ENCODE measurements at regions not wholly inside any gene's neighbourhood (a gene's known extent, or its start where the extent isn't known, plus 50 kb on each side); places are given as distances from the start of the nearest gene placed in this dataset.

DNA sequence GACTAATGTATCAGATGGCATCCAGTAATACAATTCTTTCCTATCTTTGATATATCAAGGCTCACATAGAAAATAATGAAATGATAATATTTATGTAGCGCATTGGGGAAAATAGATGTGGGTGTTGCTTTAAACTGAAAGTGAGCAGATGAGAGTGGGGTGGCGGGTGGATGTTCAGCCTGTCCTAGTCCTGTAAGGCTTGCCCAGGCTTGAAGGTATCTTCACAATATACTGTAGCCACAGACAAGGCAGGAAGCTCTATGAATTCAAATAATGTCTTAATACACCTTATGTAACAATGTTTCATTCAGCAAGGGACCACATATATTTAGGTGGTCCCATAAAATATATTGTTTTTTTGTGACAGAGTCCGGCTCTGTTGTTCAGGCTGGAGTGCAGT is 334.9 kb upstream of the NAALADL2 start:
- no peak overlapping the region for H3K27ac ChIP-seq
- no peak for TF ChIP-seq ZFX (IDR thresholded peaks at IDR 0.05)
- TF ChIP-seq, protein P1, sequence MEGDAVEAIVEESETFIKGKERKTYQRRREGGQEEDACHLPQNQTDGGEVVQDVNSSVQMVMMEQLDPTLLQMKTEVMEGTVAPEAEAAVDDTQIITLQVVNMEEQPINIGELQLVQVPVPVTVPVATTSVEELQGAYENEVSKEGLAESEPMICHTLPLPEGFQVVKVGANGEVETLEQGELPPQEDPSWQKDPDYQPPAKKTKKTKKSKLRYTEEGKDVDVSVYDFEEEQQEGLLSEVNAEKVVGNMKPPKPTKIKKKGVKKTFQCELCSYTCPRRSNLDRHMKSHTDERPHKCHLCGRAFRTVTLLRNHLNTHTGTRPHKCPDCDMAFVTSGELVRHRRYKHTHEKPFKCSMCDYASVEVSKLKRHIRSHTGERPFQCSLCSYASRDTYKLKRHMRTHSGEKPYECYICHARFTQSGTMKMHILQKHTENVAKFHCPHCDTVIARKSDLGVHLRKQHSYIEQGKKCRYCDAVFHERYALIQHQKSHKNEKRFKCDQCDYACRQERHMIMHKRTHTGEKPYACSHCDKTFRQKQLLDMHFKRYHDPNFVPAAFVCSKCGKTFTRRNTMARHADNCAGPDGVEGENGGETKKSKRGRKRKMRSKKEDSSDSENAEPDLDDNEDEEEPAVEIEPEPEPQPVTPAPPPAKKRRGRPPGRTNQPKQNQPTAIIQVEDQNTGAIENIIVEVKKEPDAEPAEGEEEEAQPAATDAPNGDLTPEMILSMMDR (conservative IDR thresholded peaks at IDR 0.05): no peak

GRCh38 chr3:174529298-174529697 is 329.8 kb upstream of the NAALADL2 start:
- peak overlapping the region; percentile 1; the same call in 1 of the 2 replicates for H3K27ac ChIP-seq
- no peak for TF ChIP-seq ZFX (IDR thresholded peaks at IDR 0.05)
- TF ChIP-seq, protein P1 (conservative IDR thresholded peaks at IDR 0.05): no peak

DNA sequence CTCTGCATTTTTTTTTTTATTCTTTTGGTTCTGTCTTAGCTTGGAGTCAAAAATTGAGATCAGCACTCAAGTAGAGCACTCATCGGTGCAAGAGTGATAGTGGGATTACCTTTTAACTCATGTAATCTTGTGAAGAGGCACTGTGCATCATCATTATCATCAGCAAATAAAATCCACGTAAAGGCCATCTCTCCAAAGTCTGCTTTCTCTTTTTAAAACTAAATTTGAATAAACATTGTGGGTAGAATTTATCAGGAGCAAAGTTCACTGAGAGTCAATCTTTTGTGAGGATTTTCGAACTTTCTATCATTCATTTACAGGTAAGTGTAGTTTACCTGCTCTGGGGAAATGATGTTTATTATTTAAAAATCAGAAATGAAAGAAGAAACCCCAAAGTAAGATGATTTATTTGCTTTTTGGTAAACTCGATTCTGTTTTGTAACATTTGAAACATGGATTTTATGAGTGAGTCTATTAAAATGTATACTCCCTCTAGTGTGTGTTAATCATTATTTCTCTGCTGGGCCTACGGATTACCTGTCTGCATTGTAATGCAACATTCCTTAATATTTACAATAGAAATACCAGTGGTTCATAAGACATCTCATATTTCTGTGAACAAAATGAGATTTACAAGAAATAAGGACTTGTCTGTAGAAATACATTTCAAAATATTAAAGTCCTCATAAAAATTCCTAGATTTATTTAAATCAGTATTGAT is 327.7 kb upstream of the NAALADL2 start:
- H3K27ac ChIP-seq: no peak overlapping the region
- TF ChIP-seq, protein P1 (conservative IDR thresholded peaks at IDR 0.05): peak; percentile 10; the same call in 1 of the 2 replicates
- TF ChIP-seq ZFX (IDR thresholded peaks at IDR 0.05): no peak

GRCh38 chr3:174532216-174532615 is 326.9 kb upstream of the NAALADL2 start:
- no peak for TF ChIP-seq ZFX (IDR thresholded peaks at IDR 0.05)
- TF ChIP-seq, protein P1 (conservative IDR thresholded peaks at IDR 0.05): no peak

GRCh38 chr3:174532776-174533175 is 326.4 kb upstream of the NAALADL2 start:
- H3K27ac ChIP-seq: peak overlapping the region; percentile 13; the same call in 1 of the 2 replicates
- no peak for TF ChIP-seq ZFX (IDR thresholded peaks at IDR 0.05)
- TF ChIP-seq, protein P1 (conservative IDR thresholded peaks at IDR 0.05): no peak

More at GRCh38 chr3:174532216-174532615, 326.9 kb upstream of the NAALADL2 start:
- no peak overlapping the region for H3K27ac ChIP-seq

- TF ChIP-seq, protein P1 (conservative IDR thresholded peaks at IDR 0.05): no peak
- no peak for TF ChIP-seq ZFX (IDR thresholded peaks at IDR 0.05)
- peak overlapping the region; percentile 13; the same call in 1 of the 2 replicates for H3K27ac ChIP-seq
Measured at GRCh38 chr3:174533286-174533685, 325.8 kb upstream of the NAALADL2 start.

- H3K27ac ChIP-seq: no peak overlapping the region
- TF ChIP-seq ZFX (IDR thresholded peaks at IDR 0.05): no peak
- TF ChIP-seq, protein P1 (conservative IDR thresholded peaks at IDR 0.05): 0 out of 2 replicates have a peak, but pooled peaks have one; percentile 8
Measured at GRCh38 chr3:174536319-174536718, 322.8 kb upstream of the NAALADL2 start.
